ENCODE measurements at regions not wholly inside any gene's neighbourhood (a gene's known extent, or its start where the extent isn't known, plus 50 kb on each side); places are given as distances from the start of the nearest gene placed in this dataset.

DNA sequence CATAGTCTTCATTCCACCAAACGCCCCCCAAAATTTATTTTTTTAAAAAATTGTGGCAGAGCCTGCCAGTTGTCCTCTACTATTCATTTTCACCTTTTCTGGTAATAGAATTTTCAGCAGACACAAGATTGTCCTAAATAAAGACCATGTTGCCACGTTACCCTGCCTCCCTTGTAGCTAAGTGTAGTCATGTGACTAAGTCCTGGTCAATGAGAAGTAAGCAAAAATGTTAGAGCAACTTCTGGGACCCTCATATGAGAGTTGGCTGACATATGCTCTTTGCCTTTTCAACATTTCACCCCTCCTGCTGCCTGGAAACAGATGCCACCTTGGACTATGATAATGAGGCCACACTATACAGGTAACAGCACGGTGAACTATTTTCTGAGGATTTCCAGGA is 203.1 kb downstream of the PIK3R1 start:
- TF ChIP-seq, protein P1, sequence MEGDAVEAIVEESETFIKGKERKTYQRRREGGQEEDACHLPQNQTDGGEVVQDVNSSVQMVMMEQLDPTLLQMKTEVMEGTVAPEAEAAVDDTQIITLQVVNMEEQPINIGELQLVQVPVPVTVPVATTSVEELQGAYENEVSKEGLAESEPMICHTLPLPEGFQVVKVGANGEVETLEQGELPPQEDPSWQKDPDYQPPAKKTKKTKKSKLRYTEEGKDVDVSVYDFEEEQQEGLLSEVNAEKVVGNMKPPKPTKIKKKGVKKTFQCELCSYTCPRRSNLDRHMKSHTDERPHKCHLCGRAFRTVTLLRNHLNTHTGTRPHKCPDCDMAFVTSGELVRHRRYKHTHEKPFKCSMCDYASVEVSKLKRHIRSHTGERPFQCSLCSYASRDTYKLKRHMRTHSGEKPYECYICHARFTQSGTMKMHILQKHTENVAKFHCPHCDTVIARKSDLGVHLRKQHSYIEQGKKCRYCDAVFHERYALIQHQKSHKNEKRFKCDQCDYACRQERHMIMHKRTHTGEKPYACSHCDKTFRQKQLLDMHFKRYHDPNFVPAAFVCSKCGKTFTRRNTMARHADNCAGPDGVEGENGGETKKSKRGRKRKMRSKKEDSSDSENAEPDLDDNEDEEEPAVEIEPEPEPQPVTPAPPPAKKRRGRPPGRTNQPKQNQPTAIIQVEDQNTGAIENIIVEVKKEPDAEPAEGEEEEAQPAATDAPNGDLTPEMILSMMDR (IDR thresholded peaks at IDR 0.05), result no peak
- no peak for TF ChIP-seq POLR2A (IDR thresholded peaks at IDR 0.05)
- TF ChIP-seq EP300 (IDR thresholded peaks at IDR 0.05), result no peak
- TF ChIP-seq POLR2AphosphoS5 (IDR thresholded peaks at IDR 0.05), result no peak

Data from gastroesophageal sphincter (tissue), 3 donors.